ENCODE measurements at regions not wholly inside any gene's neighbourhood (a gene's known extent, or its start where the extent isn't known, plus 50 kb on each side); places are given as distances from the start of the nearest gene placed in this dataset.
A peak's percentile ranks its signal among the peaks of the same experiment; 100 is the strongest.

- H3K4me3 ChIP-seq = no peak overlapping the region
- no peak for DNase-seq
- 29 to 77% (median 41%) methylated on average over 4 of the region's 4 CpGs for WGBS, 3 donors
- no peaks in the 10 kb centered on the region for H3K36me3 ChIP-seq (ENCODE audit: insufficient read depth in 1 of 2, low read depth in 1 of 2)
- intact Hi-C loops (cut with DNase I) = no loop called here
- H3K27me3 ChIP-seq (ENCODE audit: insufficient read depth in 3 of 3, low read length in 2 of 3) = no peaks in the 10 kb centered on the region
- H3K4me1 ChIP-seq = no peaks in the 10 kb centered on the region
- peak in 2 of 4 donors; percentile 84 to 87 for ATAC-seq
- H3K9me3 ChIP-seq = no peaks in the 10 kb centered on the region
- no peak overlapping the region for H3K27ac ChIP-seq
- no peak for TF ChIP-seq CTCF (IDR thresholded peaks at IDR 0.05)
Measured at GRCh38 chr2:56718413-56718812, 534.6 kb downstream of the CCDC85A start.

GRCh38 chr2:56729212-56729611 is 545.4 kb downstream of the CCDC85A start:
- no peaks in the 10 kb centered on the region for H3K27me3 ChIP-seq (ENCODE audit: insufficient read depth in 3 of 3, low read length in 2 of 3)
- H3K4me1 ChIP-seq = no peaks in the 10 kb centered on the region
- no peak for TF ChIP-seq CTCF (IDR thresholded peaks at IDR 0.05)
- no peaks in the 10 kb centered on the region for H3K36me3 ChIP-seq (ENCODE audit: insufficient read depth in 1 of 2, low read depth in 1 of 2)
- DNase-seq (no peak), ATAC-seq (no peak)
- H3K27ac ChIP-seq = no peak overlapping the region
- no peak overlapping the region for H3K4me3 ChIP-seq
- peaks cover 14% of the 10 kb centered on the region for H3K9me3 ChIP-seq
- intact Hi-C loops (cut with DNase I) = no loop called here
- 59 to 82% (median 69%) methylated on average over 1 of the region's 1 CpG for WGBS, 3 donors

- Histone ChIP-seq H3K9me3 (peaks cover 1% of the 10 kb centered on the region), H3K4me1 (no peaks in the 10 kb centered on the region), H3K4me3 (no peak overlapping the region), H3K36me3 (ENCODE audit: insufficient read depth in 1 of 2, low read depth in 1 of 2) (no peaks in the 10 kb centered on the region), H3K27me3 (ENCODE audit: insufficient read depth in 3 of 3, low read length in 2 of 3) (no peaks in the 10 kb centered on the region), H3K27ac (no peak overlapping the region)
- no peak for TF ChIP-seq CTCF (IDR thresholded peaks at IDR 0.05)
- ATAC-seq (no peak), DNase-seq (no peak)
- WGBS, 3 donors = 51 to 61% (median 59%) methylated on average over 2 of the region's 2 CpGs
- intact Hi-C loops (cut with DNase I) = no loop called here
Measured at GRCh38 chr2:56732946-56733345, 549.2 kb downstream of the CCDC85A start.

DNA sequence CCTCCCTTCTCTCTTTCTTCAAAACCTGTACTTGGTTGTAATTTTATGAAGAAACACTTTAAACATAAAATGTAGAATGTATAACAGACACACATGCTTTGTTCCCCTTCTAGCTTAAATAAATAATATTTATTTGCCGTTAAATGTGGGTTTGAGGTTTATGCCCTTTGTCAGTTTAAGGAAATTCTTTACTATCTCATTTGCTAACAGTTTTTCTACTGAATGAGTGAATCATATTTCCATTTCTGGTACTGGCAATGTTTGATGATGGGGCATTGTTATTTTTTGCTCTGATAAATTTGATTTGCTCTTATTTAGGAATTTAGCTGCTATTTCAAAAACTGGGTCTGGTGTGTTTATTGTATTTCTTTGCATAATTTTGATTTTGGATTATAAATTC is 555.6 kb downstream of the CCDC85A start:
- intact Hi-C loops (cut with DNase I) = no loop called here

More for the DNA sequence above, 555.6 kb downstream of the CCDC85A start:
- 82 to 92% (median 85%) methylated on average over 1 of the region's 1 CpG for WGBS, 3 donors
- DNase-seq (no peak), ATAC-seq (no peak)
- Histone ChIP-seq H3K4me1 (no peaks in the 10 kb centered on the region), H3K4me3 (no peak overlapping the region), H3K9me3 (no peaks in the 10 kb centered on the region), H3K27me3 (ENCODE audit: insufficient read depth in 3 of 3, low read length in 2 of 3) (no peaks in the 10 kb centered on the region), H3K36me3 (ENCODE audit: insufficient read depth in 1 of 2, low read depth in 1 of 2) (no peaks in the 10 kb centered on the region), H3K27ac (no peak overlapping the region)
- TF ChIP-seq CTCF (IDR thresholded peaks at IDR 0.05) = no peak
